Neuronal stem cell (in vitro differentiated cells): ENCODE measurements at regions not wholly inside any gene's neighbourhood (a gene's known extent, or its start where the extent isn't known, plus 50 kb on each side); places are given as distances from the start of the nearest gene placed in this dataset.

Experiments used
- DNase-seq: peaks from one replicate; pipeline ENCODE4 v3.0.0-alpha.2; 2013; ENCODE audit warnings: low spot score
- H2AFZ ChIP-seq: one replicate; pipeline ENCODE4 v1.6.1; 2013; ENCODE audit warnings: mild to moderate bottlenecking, low read length, inconsistent platforms
- H2AK5ac ChIP-seq: 2 replicates; pipeline ENCODE4 v1.6.1; 2013; ENCODE audit warnings: low read depth, mild to moderate bottlenecking, inconsistent platforms, low read length, moderate library complexity, mixed read lengths
- H2BK120ac ChIP-seq: 2 replicates; pipeline ENCODE4 v1.6.1; 2013; ENCODE audit warnings: low read depth, mild to moderate bottlenecking, inconsistent platforms, low read length, moderate library complexity, mixed read lengths
- H2BK12ac ChIP-seq: one replicate; pipeline ENCODE4 v1.6.1; 2013; ENCODE audit warnings: low read length, inconsistent platforms
- H2BK15ac ChIP-seq: 2 replicates; pipeline ENCODE4 v1.6.1; 2013; ENCODE audit warnings: mild to moderate bottlenecking, low read length, inconsistent platforms, mixed read lengths
- H2BK5ac ChIP-seq: one replicate; pipeline ENCODE4 v1.6.1; 2013; ENCODE audit warnings: inconsistent platforms, mild to moderate bottlenecking, low read length, moderate library complexity
- H3K14ac ChIP-seq: one replicate; pipeline ENCODE4 v1.6.1; 2013; ENCODE audit warnings: low read length, inconsistent platforms
- H3K18ac ChIP-seq: 2 replicates; pipeline ENCODE4 v1.6.1; 2013; ENCODE audit warnings: low read length, inconsistent platforms
- H3K23ac ChIP-seq: 2 replicates; pipeline ENCODE4 v1.6.1; 2013; ENCODE audit warnings: low read depth, mild to moderate bottlenecking, mixed read lengths, low read length, inconsistent platforms; ENCODE audit not compliant: poor library complexity
- H3K27ac ChIP-seq: replicated peaks from 3 replicates; pipeline ENCODE4 v1.5.1; 2013; ENCODE audit warnings: low read length, inconsistent platforms
- H3K27me3 ChIP-seq, 3 experiments: 2 replicates each; pipeline ENCODE4 v1.6.1; 2013; ENCODE audit warnings: low read length in 3 of 3, mild to moderate bottlenecking in 2 of 3, inconsistent platforms in 1 of 3, low read depth in 1 of 3, mixed read lengths in 1 of 3, moderate library complexity in 1 of 3; ENCODE audit not compliant: control insufficient read depth in 3 of 3, insufficient read depth in 3 of 3
- H3K36me3 ChIP-seq, 2 donors: replicated peaks in 1 of 2; 2 replicates each; pipeline ENCODE4 v1.6.1; 2013; ENCODE audit warnings: low read length in 2 of 2; ENCODE audit not compliant: control insufficient read depth in 2 of 2, insufficient read depth in 2 of 2
- H3K4ac ChIP-seq: 2 replicates; pipeline ENCODE4 v1.6.1; 2013; ENCODE audit warnings: inconsistent platforms, mild to moderate bottlenecking, low read length, moderate library complexity
- H3K4me1 ChIP-seq, 2 donors: 1 replicate in 1 of 2; 2 replicates in 1 of 2; pipeline ENCODE4 v1.6.1; 2013; ENCODE audit warnings: low read length in 2 of 2, low read depth in 1 of 2; ENCODE audit not compliant: control insufficient read depth in 2 of 2, insufficient read depth in 1 of 2
- H3K4me2 ChIP-seq: one replicate; pipeline ENCODE4 v1.6.1; 2013; ENCODE audit warnings: mild to moderate bottlenecking, low read length, inconsistent platforms; ENCODE audit not compliant: insufficient read depth, poor library complexity, severe bottlenecking
- H3K4me3 ChIP-seq, 2 donors: 2 replicates each; pipeline ENCODE4 v1.5.1; 2013; ENCODE audit warnings: low read length in 2 of 2, mild to moderate bottlenecking in 2 of 2, inconsistent platforms in 1 of 2, moderate library complexity in 1 of 2
- H3K79me1 ChIP-seq: one replicate; pipeline ENCODE4 v1.6.1; 2013; ENCODE audit warnings: low read depth, mild to moderate bottlenecking, inconsistent platforms, low read length, moderate library complexity
- H3K9ac ChIP-seq: one replicate; pipeline ENCODE4 v1.6.1; 2013; ENCODE audit warnings: mild to moderate bottlenecking, low read depth, low read length, inconsistent platforms; ENCODE audit not compliant: poor library complexity
- H3K9me3 ChIP-seq, 2 donors: replicated peaks in 1 of 2; 2 replicates each; pipeline versions ENCODE3 to v1.6.1; 2013; ENCODE audit warnings: low read length in 2 of 2, mild to moderate bottlenecking in 2 of 2, inconsistent platforms in 1 of 2, low read depth in 1 of 2, mixed read lengths in 1 of 2, moderate library complexity in 1 of 2; ENCODE audit not compliant: control insufficient read depth in 2 of 2, insufficient read depth in 1 of 2
- H4K8ac ChIP-seq: one replicate; pipeline ENCODE4 v1.6.1; 2013; ENCODE audit warnings: low read depth, mild to moderate bottlenecking, inconsistent platforms, low read length, moderate library complexity
- H4K91ac ChIP-seq: one replicate; pipeline ENCODE4 v1.6.1; 2013; ENCODE audit warnings: low read length, low read depth, mild to moderate bottlenecking, inconsistent platforms; ENCODE audit not compliant: poor library complexity
- WGBS, 2 donors: extraction: QIAGEN DNeasy Blood & Tissue Kit; methylation state at CpG; one replicate each; pipeline ENCODE4 v1.1.7; 2013; ENCODE audit warnings: missing lambda C conversion rate in 2 of 2, mixed read lengths in 1 of 2; ENCODE audit not compliant: insufficient read length in 2 of 2, insufficient replicate concordance in 1 of 2; ENCODE audit errors: extremely low coverage in 2 of 2; 5-methylcytosine and 5-hydroxymethylcytosine counted together

DNA sequence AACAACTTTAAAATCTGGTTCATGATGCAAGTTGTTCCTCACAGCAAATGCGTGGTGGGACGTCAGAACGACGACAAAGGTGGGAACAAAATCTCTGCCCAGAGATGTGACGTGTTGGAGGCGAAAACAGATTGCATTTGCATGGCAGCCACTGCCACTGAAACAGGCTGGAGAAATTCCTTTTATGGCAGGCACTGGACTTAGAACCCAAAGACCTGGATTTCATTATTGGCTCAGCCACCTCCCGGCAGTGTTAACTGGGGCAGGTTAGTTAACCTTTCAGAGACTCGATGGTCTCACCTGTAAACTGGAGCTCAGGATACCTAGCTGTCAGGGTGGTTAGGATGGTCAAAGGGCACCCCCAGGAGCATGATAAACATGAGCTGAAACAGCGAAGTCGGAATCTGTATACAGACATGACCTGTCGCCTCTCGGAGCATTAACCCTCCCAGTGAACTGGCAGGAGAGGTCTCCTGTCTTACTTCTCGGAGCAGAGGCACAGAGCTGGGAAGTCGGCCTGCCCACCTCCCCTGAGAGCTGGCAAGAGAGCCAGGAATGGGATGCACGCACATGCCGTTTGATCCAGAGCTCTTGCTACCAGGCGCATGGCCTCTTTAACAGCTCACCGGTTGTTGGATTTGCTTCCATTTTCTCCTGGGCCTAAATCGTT, 59.2 kb upstream of the TARBP1 start:
- H2AFZ ChIP-seq: peak overlapping the region; percentile 48
- WGBS, 2 donors: no CpG with 5 or more reads among the region's 19 CpGs
- H2AK5ac ChIP-seq: no peak overlapping the region
- H4K91ac ChIP-seq: no peak overlapping the region
- DNase-seq: no peak
- H3K79me1 ChIP-seq: no peaks in the 10 kb centered on the region
- no peak overlapping the region for H3K4me2 ChIP-seq
- H2BK120ac ChIP-seq: no peak overlapping the region
- H3K36me3 ChIP-seq: no peaks in the 10 kb centered on the region
- H2BK15ac ChIP-seq: no peak overlapping the region
- H3K27ac ChIP-seq: no peak overlapping the region
- H3K9ac ChIP-seq: no peak overlapping the region
- no peak overlapping the region for H2BK12ac ChIP-seq
- no peak overlapping the region for H2BK5ac ChIP-seq
- H3K4me1 ChIP-seq: peaks cover 17 to 53% of the 10 kb centered on the region in 2 donors
- H3K4me3 ChIP-seq: no peak overlapping the region
- no peaks in the 10 kb centered on the region for H3K27me3 ChIP-seq
- no peak overlapping the region for H3K23ac ChIP-seq
- no peak overlapping the region for H4K8ac ChIP-seq
- no peak overlapping the region for H3K4ac ChIP-seq
- no peak overlapping the region for H3K18ac ChIP-seq
- no peaks in the 10 kb centered on the region for H3K9me3 ChIP-seq
- no peak overlapping the region for H3K14ac ChIP-seq

DNA sequence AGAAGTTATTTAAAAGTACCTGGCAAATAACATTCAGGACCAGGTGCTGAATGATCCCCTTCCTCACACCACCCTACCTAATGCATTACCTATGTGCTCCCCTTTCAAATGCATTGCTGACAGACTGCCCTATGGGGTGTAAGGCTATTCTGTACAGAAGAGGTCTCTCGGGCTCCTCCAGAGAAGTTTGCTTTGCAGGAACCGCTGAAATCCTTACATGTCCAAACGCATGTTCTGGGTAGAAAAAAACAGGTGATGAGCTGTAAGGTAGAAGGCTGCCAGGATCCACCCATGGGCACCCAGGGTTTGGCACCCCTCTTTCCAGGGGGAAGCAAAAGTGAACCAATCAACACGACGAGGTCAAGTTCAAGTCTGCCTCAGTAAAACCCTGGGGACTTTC, 58.3 kb upstream of the TARBP1 start:
- Histone ChIP-seq H2BK12ac (no peak overlapping the region), H4K8ac (no peak overlapping the region), H3K4me3 (no peak overlapping the region), H3K23ac (no peak overlapping the region), H2BK120ac (no peak overlapping the region), H2AFZ (no peak overlapping the region), H3K9me3 (no peaks in the 10 kb centered on the region), H4K91ac (no peak overlapping the region), H3K27ac (no peak overlapping the region), H3K79me1 (no peaks in the 10 kb centered on the region), H3K9ac (no peak overlapping the region), H3K14ac (no peak overlapping the region), H3K4me2 (no peak overlapping the region), H2BK5ac (no peak overlapping the region), H2BK15ac (no peak overlapping the region), H2AK5ac (no peak overlapping the region), H3K4me1 (peaks cover 17 to 58% of the 10 kb centered on the region in 2 donors), H3K36me3 (no peaks in the 10 kb centered on the region), H3K27me3 (no peaks in the 10 kb centered on the region), H3K18ac (no peak overlapping the region), H3K4ac (no peak overlapping the region)
- no peak for DNase-seq
- WGBS, 2 donors: no CpG with 5 or more reads among the region's 5 CpGs

DNA sequence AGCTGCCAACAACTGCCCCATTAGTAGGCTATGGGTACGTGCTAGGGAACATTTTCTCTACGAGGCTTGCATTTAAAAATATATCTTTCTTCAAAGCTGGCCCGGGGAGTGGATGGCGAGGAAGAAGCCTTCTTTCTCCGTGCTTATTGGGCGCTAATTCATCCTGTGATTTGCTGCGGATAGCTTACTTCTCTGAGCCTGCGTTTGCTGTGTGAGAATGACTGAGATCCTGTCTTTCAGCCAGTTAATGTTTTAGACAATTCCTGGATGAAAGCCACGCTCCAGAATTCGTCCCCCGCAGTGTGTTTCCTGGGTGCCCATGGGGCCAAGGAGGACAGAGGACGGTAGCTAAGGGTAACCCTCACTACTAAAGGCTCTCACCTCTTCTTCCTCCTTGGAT, 57.8 kb upstream of the TARBP1 start:
- H2BK120ac ChIP-seq: no peak overlapping the region
- H3K4ac ChIP-seq: no peak overlapping the region
- no peak overlapping the region for H3K14ac ChIP-seq
- no peak overlapping the region for H2AFZ ChIP-seq
- H3K9me3 ChIP-seq: no peaks in the 10 kb centered on the region
- H2BK15ac ChIP-seq: no peak overlapping the region
- DNase-seq: no peak
- H3K4me3 ChIP-seq: no peak overlapping the region
- H3K27ac ChIP-seq: no peak overlapping the region
- no peak overlapping the region for H2BK12ac ChIP-seq
- no CpG with 5 or more reads among the region's 12 CpGs for WGBS, 2 donors
- H3K79me1 ChIP-seq: no peaks in the 10 kb centered on the region
- no peak overlapping the region for H3K4me2 ChIP-seq
- H2AK5ac ChIP-seq: peak overlapping the region; percentile 11
- peaks cover 17 to 63% of the 10 kb centered on the region in 2 donors for H3K4me1 ChIP-seq
- H3K27me3 ChIP-seq: no peaks in the 10 kb centered on the region
- H3K23ac ChIP-seq: no peak overlapping the region
- no peak overlapping the region for H3K9ac ChIP-seq
- H4K91ac ChIP-seq: no peak overlapping the region
- H3K36me3 ChIP-seq: no peaks in the 10 kb centered on the region
- H2BK5ac ChIP-seq: no peak overlapping the region
- H3K18ac ChIP-seq: no peak overlapping the region
- no peak overlapping the region for H4K8ac ChIP-seq

DNA sequence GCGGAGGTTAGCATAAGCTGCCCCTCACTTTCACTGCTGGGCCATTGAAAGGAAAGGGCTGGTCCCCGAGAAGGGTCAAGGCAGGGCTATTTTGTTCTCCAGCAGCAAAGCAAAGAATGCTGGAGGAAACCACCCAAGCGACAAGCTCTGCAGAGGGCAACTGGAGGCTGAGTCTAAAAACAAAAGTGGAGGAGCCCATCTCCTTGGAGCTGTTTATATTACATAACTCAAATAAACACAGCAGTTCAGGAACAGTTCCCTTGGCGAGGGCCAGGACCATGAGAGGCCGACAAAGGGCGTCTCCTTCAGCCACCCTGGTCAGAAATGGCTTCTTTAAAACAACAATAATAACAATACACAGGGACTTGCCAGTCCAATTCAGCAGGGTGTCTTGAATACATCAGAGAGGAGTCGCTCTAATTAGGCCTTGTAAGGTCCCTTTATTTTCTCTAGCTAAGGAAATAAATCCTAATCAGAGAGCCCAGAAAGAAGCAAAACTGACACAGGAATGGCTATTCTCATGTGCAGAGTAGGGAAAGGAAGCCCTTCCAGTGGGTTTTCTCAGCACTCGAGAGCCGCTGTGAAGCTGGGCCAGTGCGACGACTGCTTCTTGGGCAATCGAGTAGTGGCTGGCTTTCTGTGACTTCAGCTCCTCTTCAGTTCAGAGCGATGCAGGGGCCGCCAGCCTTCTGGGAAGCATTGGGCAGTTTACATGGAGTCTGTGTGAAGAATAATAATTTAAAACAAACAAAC, 57.0 kb upstream of the TARBP1 start:
- Histone ChIP-seq H2BK15ac (no peak overlapping the region), H3K9ac (no peak overlapping the region), H3K79me1 (no peaks in the 10 kb centered on the region), H3K9me3 (no peaks in the 10 kb centered on the region), H3K36me3 (no peaks in the 10 kb centered on the region), H3K14ac (no peak overlapping the region), H3K27me3 (no peaks in the 10 kb centered on the region), H3K23ac (no peak overlapping the region), H3K4me3 (no peak overlapping the region), H3K18ac (no peak overlapping the region), H3K4ac (no peak overlapping the region), H4K8ac (no peak overlapping the region), H2BK12ac (no peak overlapping the region), H3K4me2 (no peak overlapping the region), H2AFZ (peak overlapping the region; percentile 64), H3K27ac (peak overlapping the region; percentile 59), H2AK5ac (no peak overlapping the region), H2BK120ac (no peak overlapping the region), H3K4me1 (peaks cover 24 to 71% of the 10 kb centered on the region in 2 donors), H4K91ac (no peak overlapping the region), H2BK5ac (no peak overlapping the region)
- WGBS, 2 donors: no CpG with 5 or more reads among the region's 14 CpGs
- peak; percentile 44 for DNase-seq
